GM19463 (cell line): ENCODE measurements at regions not wholly inside any gene's neighbourhood (a gene's known extent, or its start where the extent isn't known, plus 50 kb on each side); places are given as distances from the start of the nearest gene placed in this dataset.
"Not testable (repeated sequence)": the region's sequence is repeated elsewhere in the genome, so short reads cannot be mapped to it uniquely, and the experiment has no call there.

Experiments
- ATAC-seq: cut with Tn5 transposase; IDR thresholded peaks from one replicate; pipeline ENCODE4 v1.9.1; 2021; ENCODE audit warnings: mild to moderate bottlenecking, moderate library complexity; ENCODE audit not compliant: unreplicated experiment

- ATAC-seq = no peak
Measured at GRCh38 chr4:128688846-128689437, 120.6 kb upstream of the JADE1 start.

- no peak for ATAC-seq
Measured at GRCh38 chr4:128688033-128688721, 121.3 kb upstream of the JADE1 start.

GRCh38 chr4:128686810-128687209 lies 122.7 kb upstream of the JADE1 start:
- no peak for ATAC-seq

GRCh38 chr4:128686032-128686465 lies 123.5 kb upstream of the JADE1 start:
- no peak for ATAC-seq

GRCh38 chr4:128684016-128684415 lies 125.5 kb upstream of the JADE1 start:
- ATAC-seq = no peak

GRCh38 chr4:128682942-128683666 lies 126.4 kb upstream of the JADE1 start:
- no peak for ATAC-seq

GRCh38 chr4:128676095-128676494 lies 133.4 kb upstream of the JADE1 start:
- ATAC-seq = no peak

GRCh38 chr4:128675083-128675482 lies 134.4 kb upstream of the JADE1 start:
- ATAC-seq = peak; percentile 96

- not testable (repeated sequence) for ATAC-seq
Measured at GRCh38 chr4:128673159-128673558, 136.3 kb upstream of the JADE1 start.

- ATAC-seq = not testable (repeated sequence)
Measured at GRCh38 chr4:128672596-128672995, 136.9 kb upstream of the JADE1 start.

- ATAC-seq = no peak
Measured at GRCh38 chr4:128670513-128670912, 139.0 kb upstream of the JADE1 start.

GRCh38 chr4:128668566-128668965 lies 140.9 kb upstream of the JADE1 start:
- ATAC-seq = no peak

- no peak for ATAC-seq
Measured at GRCh38 chr4:128665514-128665913, 144.0 kb upstream of the JADE1 start.

- peak; percentile 86 for ATAC-seq
Measured at GRCh38 chr4:128663325-128663724, 146.2 kb upstream of the JADE1 start.

- ATAC-seq = no peak
Measured at GRCh38 chr4:128661479-128661878, 148.0 kb upstream of the JADE1 start.

- ATAC-seq = no peak
Measured at GRCh38 chr4:128660361-128661215, 148.9 kb upstream of the JADE1 start.

- peak; percentile 75 for ATAC-seq
Measured at GRCh38 chr4:128658214-128658631, 151.3 kb upstream of the JADE1 start.

- no peak for ATAC-seq
Measured at GRCh38 chr4:128657638-128658037, 151.9 kb upstream of the JADE1 start.

- ATAC-seq = no peak
Measured at GRCh38 chr4:128654465-128654864, 155.0 kb upstream of the JADE1 start.

GRCh38 chr4:128653527-128654444 lies 155.7 kb upstream of the JADE1 start:
- no peak for ATAC-seq
